HL-60 (cell line): ENCODE measurements at regions not wholly inside any gene's neighbourhood (a gene's known extent, or its start where the extent isn't known, plus 50 kb on each side); places are given as distances from the start of the nearest gene placed in this dataset.

Experiments
- DNase-seq, 2 experiments: peaks; one replicate each; pipeline ENCODE4 v3.0.0-alpha.2; 2010 to 2020; ENCODE audit warnings: low read depth in 1 of 2, low spot score in 1 of 2
- H3K27ac ChIP-seq: fragments of 250-450 bp; sonication (Bioruptor Pico); replicated peaks from 2 replicates; pipeline ENCODE4 v1.5.1; 2020; ENCODE audit warnings: mild to moderate bottlenecking, moderate library complexity
- H3K27me3 ChIP-seq: fragments of 250-450 bp; sonication (Bioruptor Pico); 2 replicates; pipeline ENCODE4 v1.5.1; 2021; ENCODE audit warnings: mild to moderate bottlenecking, moderate library complexity; ENCODE audit not compliant: insufficient read depth, poor library complexity, severe bottlenecking
- H3K4me3 ChIP-seq: replicated peaks from 2 replicates; pipeline ENCODE4 v1.5.1; 2011; ENCODE audit warnings: mild to moderate bottlenecking, control low read depth, low read length; ENCODE audit not compliant: insufficient read depth
- CTCF ChIP-seq: IDR thresholded peaks from one replicate; pipeline ENCODE4 v1.5.1; 2011; ENCODE audit warnings: low read length, control low read depth, inconsistent platforms; ENCODE audit not compliant: insufficient read depth
- GABPA ChIP-seq: IDR thresholded peaks from 2 replicates; pipeline ENCODE4 v1.6.1; 2012; ENCODE audit warnings: low read depth
- POLR2AphosphoS5 ChIP-seq: IDR thresholded peaks from 2 replicates; pipeline ENCODE4 v1.6.1; 2012; ENCODE audit warnings: low read depth
- REST ChIP-seq: IDR thresholded peaks from 2 replicates; pipeline ENCODE4 v1.6.1; 2012; ENCODE audit warnings: low read depth; ENCODE audit not compliant: insufficient replicate concordance
- SPI1 ChIP-seq: IDR thresholded peaks from 2 replicates; pipeline ENCODE4 v1.6.1; 2012; ENCODE audit warnings: low read depth, mild to moderate bottlenecking, borderline replicate concordance

GRCh38 chr10:65753532-65753931, 1172.3 kb upstream of the LRRTM3 start:
- TF ChIP-seq POLR2AphosphoS5 (no peak), REST (no peak), GABPA (no peak), CTCF (no peak)
- no peaks in the 10 kb centered on the region for H3K27me3 ChIP-seq
- DNase-seq, result no peak
- no peak overlapping the region for H3K4me3 ChIP-seq
- H3K27ac ChIP-seq, result no peak overlapping the region

DNA sequence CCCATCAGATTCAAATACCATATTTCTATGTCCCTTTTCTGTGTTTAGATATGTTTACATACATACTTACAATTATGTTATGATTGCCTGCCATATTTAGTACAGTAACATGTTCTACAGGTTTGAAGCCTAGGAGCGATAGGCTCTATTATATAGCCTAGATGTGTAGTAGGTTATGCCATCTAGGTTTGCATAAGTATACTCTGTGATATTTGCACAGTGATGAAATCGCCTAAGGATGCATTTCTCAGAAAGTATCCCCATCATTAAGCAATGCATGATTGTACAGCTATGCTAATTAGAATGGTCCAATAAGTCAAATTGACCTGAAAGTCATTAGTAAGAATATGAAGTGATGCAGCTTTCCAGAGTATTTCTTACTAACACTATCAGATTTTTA, 1171.7 kb upstream of the LRRTM3 start:
- H3K27ac ChIP-seq, result no peak overlapping the region
- H3K27me3 ChIP-seq, result no peaks in the 10 kb centered on the region
- TF ChIP-seq CTCF (no peak), GABPA (no peak), SPI1 (no peak), REST (no peak), POLR2AphosphoS5 (no peak)
- no peak overlapping the region for H3K4me3 ChIP-seq
- no peak for DNase-seq

GRCh38 chr10:65762311-65762710, 1163.5 kb upstream of the LRRTM3 start:
- H3K27ac ChIP-seq, result no peak overlapping the region
- DNase-seq, result no peak
- H3K27me3 ChIP-seq, result no peaks in the 10 kb centered on the region
- no peak for TF ChIP-seq GABPA
- TF ChIP-seq SPI1, result no peak
- TF ChIP-seq CTCF, result no peak
- no peak for TF ChIP-seq POLR2AphosphoS5
- no peak for TF ChIP-seq REST
- no peak overlapping the region for H3K4me3 ChIP-seq
